SJCRH30 (cell line): ENCODE measurements at regions not wholly inside any gene's neighbourhood (a gene's known extent, or its start where the extent isn't known, plus 50 kb on each side); places are given as distances from the start of the nearest gene placed in this dataset.
A peak's percentile ranks its signal among the peaks of the same experiment; 100 is the strongest.
"Not testable (repeated sequence)": the region's sequence is repeated elsewhere in the genome, so short reads cannot be mapped to it uniquely, and the experiment has no call there.

Source experiments
- DNase-seq, 2 experiments: peaks; one replicate each; pipeline ENCODE4 v3.0.0-alpha.2; 2015 to 2020
- H3K27ac ChIP-seq: fragments of 250-450 bp; sonication (Bioruptor Pico); 2 replicates; pipeline ENCODE4 v1.5.1; 2020; ENCODE audit warnings: mild to moderate bottlenecking, moderate library complexity
- H3K27me3 ChIP-seq: fragments of 250-450 bp; sonication (Bioruptor Pico); 2 replicates; pipeline ENCODE4 v1.5.1; 2020; ENCODE audit warnings: mild to moderate bottlenecking, moderate library complexity
- H3K36me3 ChIP-seq: fragments of 250-450 bp; sonication (Bioruptor Pico); 2 replicates; pipeline ENCODE4 v1.5.1; 2020; ENCODE audit warnings: mild to moderate bottlenecking, moderate library complexity
- H3K4me1 ChIP-seq: fragments of 250-450 bp; sonication (Bioruptor Pico); 2 replicates; pipeline ENCODE4 v1.5.1; 2020; ENCODE audit warnings: mild to moderate bottlenecking, moderate library complexity
- H3K4me3 ChIP-seq: fragments of 250-450 bp; sonication (Bioruptor Pico); 2 replicates; pipeline ENCODE4 v1.5.1; 2020; ENCODE audit warnings: mild to moderate bottlenecking, moderate library complexity
- H3K9me3 ChIP-seq: fragments of 250-450 bp; sonication (Bioruptor Pico); replicated peaks from 2 replicates; pipeline ENCODE4 v1.5.1; 2020; ENCODE audit warnings: mild to moderate bottlenecking, moderate library complexity

DNA sequence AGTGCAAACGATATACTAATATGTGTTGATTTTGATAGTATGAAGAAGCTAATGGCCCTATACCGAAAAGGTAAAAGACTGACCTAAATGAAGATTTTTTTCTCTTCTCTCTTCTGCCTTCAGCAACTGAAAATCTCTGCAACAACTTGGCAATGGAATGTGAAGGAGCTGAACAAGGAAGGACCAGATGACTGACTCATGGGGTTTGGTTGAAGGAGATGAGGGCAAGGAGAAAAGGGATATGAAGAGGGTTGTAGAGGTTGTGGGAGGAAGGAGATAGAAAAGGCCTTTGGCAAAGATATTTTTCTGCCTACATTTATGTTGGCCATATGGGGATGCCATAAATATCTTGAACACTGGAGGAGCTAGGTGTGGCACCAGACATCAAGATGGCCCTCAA, 129.7 kb upstream of the CHD1 start:
- Histone ChIP-seq H3K36me3 (no peaks in the 10 kb centered on the region), H3K27ac (no peak overlapping the region)

DNA sequence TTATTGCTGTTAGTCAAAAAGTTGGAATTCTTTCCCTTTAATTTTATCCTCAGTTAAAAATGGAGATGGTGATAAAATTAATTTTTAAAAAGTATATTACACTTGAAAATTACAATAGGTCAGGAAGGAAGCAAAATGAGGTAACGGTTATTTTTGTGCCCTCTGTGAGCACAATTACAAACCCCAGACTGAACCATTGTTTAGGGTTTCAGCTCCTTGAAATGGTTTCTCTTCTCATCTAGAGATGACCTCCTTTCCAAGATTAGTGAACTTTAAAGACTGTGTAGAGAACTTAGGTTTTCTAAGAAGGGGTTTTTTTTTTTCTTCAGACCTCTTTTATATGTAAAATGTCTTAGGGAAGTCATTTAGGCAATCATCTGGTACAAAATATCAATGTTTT, 126.2 kb upstream of the CHD1 start:
- H3K4me3 ChIP-seq: no peak overlapping the region
- no peak overlapping the region for H3K27ac ChIP-seq
- no peaks in the 10 kb centered on the region for H3K27me3 ChIP-seq
- no peaks in the 10 kb centered on the region for H3K36me3 ChIP-seq
- H3K9me3 ChIP-seq: no peaks in the 10 kb centered on the region; the same call in none of the 2 replicates
- H3K4me1 ChIP-seq: no peaks in the 10 kb centered on the region
- no peak for DNase-seq

More for the DNA sequence above, 129.7 kb upstream of the CHD1 start:
- no peaks in the 10 kb centered on the region for H3K27me3 ChIP-seq
- DNase-seq: no peak
- H3K4me3 ChIP-seq: no peak overlapping the region
- no peaks in the 10 kb centered on the region; the same call in 1 of the 2 replicates for H3K9me3 ChIP-seq
- peaks cover 5% of the 10 kb centered on the region for H3K4me1 ChIP-seq

- no peaks in the 10 kb centered on the region for H3K36me3 ChIP-seq
- H3K27me3 ChIP-seq: no peaks in the 10 kb centered on the region
- peaks cover 3% of the 10 kb centered on the region; the same call in 1 of the 2 replicates for H3K9me3 ChIP-seq
- no peak for DNase-seq
- no peak overlapping the region for H3K4me3 ChIP-seq
- no peaks in the 10 kb centered on the region for H3K4me1 ChIP-seq
- H3K27ac ChIP-seq: no peak overlapping the region
Observed at GRCh38 chr5:99045871-99046270, 117.1 kb upstream of the CHD1 start.

- not testable (repeated sequence) for DNase-seq, H3K27ac ChIP-seq, H3K9me3 ChIP-seq, H3K27me3 ChIP-seq, H3K36me3 ChIP-seq, H3K4me1 ChIP-seq, H3K4me3 ChIP-seq
Observed at GRCh38 chr5:99043257-99043656, 114.5 kb upstream of the CHD1 start.

DNA sequence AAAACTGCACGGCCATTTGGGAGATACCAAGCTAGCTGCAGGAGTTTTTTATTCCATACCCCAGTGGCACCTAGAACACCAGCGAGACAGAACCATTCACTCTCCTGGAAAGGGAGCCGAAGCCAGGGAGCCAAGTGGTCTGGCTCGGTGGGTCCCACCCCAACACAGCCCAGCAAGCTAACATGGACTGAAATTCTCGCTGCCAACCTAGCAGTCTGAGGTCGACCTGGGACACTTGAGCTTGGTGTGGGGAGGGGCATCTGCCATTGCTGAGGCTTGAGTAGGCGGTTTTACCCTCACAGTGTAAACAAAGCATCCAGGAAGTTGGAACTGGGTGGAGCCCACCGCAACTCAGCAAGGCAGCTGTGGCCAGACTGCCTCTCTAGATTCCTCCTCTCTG, 108.9 kb upstream of the CHD1 start:
- no peaks in the 10 kb centered on the region for H3K36me3 ChIP-seq
- peaks cover under 1% of the 10 kb centered on the region; the same call in 1 of the 2 replicates for H3K9me3 ChIP-seq
- peak; percentile 57 to 58 for DNase-seq
- peaks cover 5% of the 10 kb centered on the region; the same call in 1 of the 2 replicates for H3K4me1 ChIP-seq
- no peaks in the 10 kb centered on the region for H3K27me3 ChIP-seq
- H3K27ac ChIP-seq: no peak overlapping the region
- peak overlapping the region; percentile 45 for H3K4me3 ChIP-seq

DNA sequence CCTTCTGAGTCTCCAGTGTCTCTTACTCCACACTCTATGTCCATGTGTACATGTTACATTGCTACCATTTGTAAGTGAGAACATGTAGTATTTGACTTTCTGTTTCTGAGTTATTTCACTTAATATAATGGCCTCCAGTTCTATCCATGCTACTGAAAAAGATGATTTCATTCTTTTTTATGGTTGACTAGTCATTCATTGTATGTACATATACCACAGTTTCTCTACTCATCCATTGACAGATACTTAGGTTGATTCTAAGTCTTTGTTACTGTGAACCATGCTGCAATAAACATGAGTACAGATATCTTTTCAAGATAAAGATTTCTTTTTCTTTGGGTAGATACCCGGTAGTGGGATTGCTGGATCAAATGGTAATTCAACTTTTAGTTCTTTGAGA, 107.1 kb upstream of the CHD1 start:
- H3K4me1 ChIP-seq: peaks cover 5% of the 10 kb centered on the region; the same call in 1 of the 2 replicates
- H3K27ac ChIP-seq: no peak overlapping the region
- DNase-seq: no peak
- H3K36me3 ChIP-seq: no peaks in the 10 kb centered on the region
- no peak overlapping the region for H3K4me3 ChIP-seq
- H3K27me3 ChIP-seq: no peaks in the 10 kb centered on the region
- H3K9me3 ChIP-seq: no peaks in the 10 kb centered on the region

- peaks cover 5% of the 10 kb centered on the region; the same call in 1 of the 2 replicates for H3K4me1 ChIP-seq
- H3K36me3 ChIP-seq: no peaks in the 10 kb centered on the region
- no peaks in the 10 kb centered on the region for H3K9me3 ChIP-seq
- peak in 1 of 2 experiments; percentile 22 for DNase-seq
- H3K27me3 ChIP-seq: no peaks in the 10 kb centered on the region
- H3K4me3 ChIP-seq: no peak overlapping the region
- no peak overlapping the region for H3K27ac ChIP-seq
Observed at GRCh38 chr5:99034336-99034735, 105.5 kb upstream of the CHD1 start.

GRCh38 chr5:99033014-99033900, 104.5 kb upstream of the CHD1 start:
- Histone ChIP-seq H3K27me3 (no peaks in the 10 kb centered on the region), H3K36me3 (no peaks in the 10 kb centered on the region), H3K4me1 (peaks cover 5% of the 10 kb centered on the region; the same call in 1 of the 2 replicates), H3K9me3 (no peaks in the 10 kb centered on the region), H3K27ac (no peak overlapping the region), H3K4me3 (peak overlapping the region; percentile 8)
- DNase-seq: no peak

- no peaks in the 10 kb centered on the region for H3K9me3 ChIP-seq
- peak; percentile 52 to 77 for DNase-seq
- no peaks in the 10 kb centered on the region; the same call in 1 of the 2 replicates for H3K4me1 ChIP-seq
- H3K36me3 ChIP-seq: no peaks in the 10 kb centered on the region
- no peak overlapping the region for H3K27ac ChIP-seq
- H3K27me3 ChIP-seq: no peaks in the 10 kb centered on the region
- H3K4me3 ChIP-seq: no peak overlapping the region
Observed at GRCh38 chr5:99032234-99033013, 103.6 kb upstream of the CHD1 start.

GRCh38 chr5:99030906-99031440, 102.2 kb upstream of the CHD1 start:
- H3K36me3 ChIP-seq: no peaks in the 10 kb centered on the region
- H3K27me3 ChIP-seq: no peaks in the 10 kb centered on the region

GRCh38 chr5:99029172-99029571, 100.4 kb upstream of the CHD1 start:
- H3K27ac ChIP-seq: no peak overlapping the region
- no peaks in the 10 kb centered on the region for H3K27me3 ChIP-seq
- no peaks in the 10 kb centered on the region for H3K36me3 ChIP-seq
- H3K4me3 ChIP-seq: no peak overlapping the region
- H3K9me3 ChIP-seq: no peaks in the 10 kb centered on the region
- DNase-seq: no peak
- H3K4me1 ChIP-seq: no peaks in the 10 kb centered on the region

More at GRCh38 chr5:99030906-99031440, 102.2 kb upstream of the CHD1 start:
- DNase-seq: no peak
- Histone ChIP-seq H3K27ac (no peak overlapping the region), H3K9me3 (no peaks in the 10 kb centered on the region), H3K4me3 (no peak overlapping the region), H3K4me1 (no peaks in the 10 kb centered on the region)

DNA sequence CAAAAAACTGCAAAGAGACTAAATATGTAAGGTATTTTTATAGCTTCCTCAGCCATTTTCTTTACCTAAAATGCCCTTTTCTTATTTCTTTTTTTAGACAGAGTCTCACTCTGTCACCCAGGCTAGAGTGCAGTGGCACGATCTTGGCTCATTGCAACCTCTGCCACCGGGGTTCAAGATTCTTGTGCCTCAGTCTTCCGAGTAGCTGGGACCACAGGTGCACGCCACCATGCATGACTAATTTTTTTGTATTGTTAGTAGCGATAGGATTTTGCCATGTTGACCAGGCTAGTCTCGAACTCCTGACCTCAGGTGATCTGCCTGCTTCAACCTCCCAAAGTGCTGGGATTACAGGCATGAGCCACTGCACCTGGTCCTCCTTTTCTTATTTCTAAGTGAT, 99.4 kb upstream of the CHD1 start:
- H3K9me3 ChIP-seq, DNase-seq, H3K27ac ChIP-seq, H3K36me3 ChIP-seq, H3K4me1 ChIP-seq, H3K4me3 ChIP-seq, H3K27me3 ChIP-seq: not testable (repeated sequence)

DNA sequence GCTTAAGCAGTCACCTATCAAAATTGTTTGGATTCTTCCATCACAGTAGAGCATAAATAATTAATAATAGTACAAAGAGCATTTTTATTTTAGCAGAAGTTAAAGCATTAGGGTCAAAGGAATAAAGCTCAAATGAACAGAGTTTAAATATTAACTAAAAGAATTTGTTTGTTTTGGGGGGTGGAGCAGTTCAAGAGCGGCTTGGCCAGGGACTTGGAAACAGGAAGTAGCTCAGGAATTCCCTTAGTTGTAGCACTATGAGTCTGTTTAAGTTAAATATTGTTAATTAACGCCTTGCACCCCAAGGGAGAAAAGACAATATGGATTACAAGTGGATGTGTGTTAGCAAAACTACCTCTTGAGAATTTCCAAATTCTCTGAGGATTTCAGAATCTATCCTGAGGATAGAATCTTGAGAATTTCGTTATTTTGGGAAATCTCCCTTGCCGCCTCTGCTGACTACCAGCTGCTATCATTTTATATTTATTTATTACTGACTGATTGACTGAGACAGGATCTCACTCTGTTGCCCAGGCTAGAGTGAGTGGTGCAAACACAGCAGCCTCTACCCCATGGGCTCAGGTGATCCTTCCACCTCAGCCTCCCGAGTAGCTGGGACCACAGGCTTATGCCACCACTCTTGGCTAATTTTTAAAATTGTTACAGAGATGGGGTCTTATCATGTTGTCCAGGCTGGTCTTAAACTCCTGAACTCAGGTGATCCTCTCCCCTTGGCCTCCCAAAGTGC, 96.7 kb upstream of the CHD1 start:
- H3K27ac ChIP-seq: no peak overlapping the region

DNA sequence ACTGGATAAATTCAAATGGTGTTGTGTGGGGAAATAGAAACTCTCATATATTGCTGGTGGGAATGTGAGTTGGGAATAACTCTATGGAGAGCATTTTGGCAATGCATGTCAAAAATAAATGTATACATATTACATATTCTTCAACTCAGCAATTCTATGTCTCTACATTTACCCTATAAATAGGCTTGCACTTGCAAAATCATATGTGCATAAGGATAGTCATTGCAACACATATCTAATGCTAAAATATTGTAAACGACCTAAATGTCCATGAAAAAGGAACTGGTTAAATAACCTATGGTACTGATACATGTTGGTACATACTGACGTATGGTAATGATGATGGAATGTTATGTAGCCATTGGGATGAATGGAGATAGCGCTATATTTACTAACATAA, 94.5 kb upstream of the CHD1 start:
- Histone ChIP-seq H3K27me3 (no peaks in the 10 kb centered on the region), H3K36me3 (no peaks in the 10 kb centered on the region), H3K27ac (no peak overlapping the region), H3K4me3 (no peak overlapping the region), H3K4me1 (peaks cover 13% of the 10 kb centered on the region), H3K9me3 (0 out of 2 replicates have a peak, but pooled peaks cover 3% of the 10 kb centered on the region)
- no peak for DNase-seq

More for the DNA sequence above, 96.7 kb upstream of the CHD1 start:
- Histone ChIP-seq H3K4me1 (peaks cover 3% of the 10 kb centered on the region), H3K4me3 (no peak overlapping the region), H3K36me3 (no peaks in the 10 kb centered on the region), H3K9me3 (no peaks in the 10 kb centered on the region), H3K27me3 (no peaks in the 10 kb centered on the region)
- DNase-seq: no peak
